ENCODE measurements at regions not wholly inside any gene's neighbourhood (a gene's known extent, or its start where the extent isn't known, plus 50 kb on each side); places are given as distances from the start of the nearest gene placed in this dataset.

DNA sequence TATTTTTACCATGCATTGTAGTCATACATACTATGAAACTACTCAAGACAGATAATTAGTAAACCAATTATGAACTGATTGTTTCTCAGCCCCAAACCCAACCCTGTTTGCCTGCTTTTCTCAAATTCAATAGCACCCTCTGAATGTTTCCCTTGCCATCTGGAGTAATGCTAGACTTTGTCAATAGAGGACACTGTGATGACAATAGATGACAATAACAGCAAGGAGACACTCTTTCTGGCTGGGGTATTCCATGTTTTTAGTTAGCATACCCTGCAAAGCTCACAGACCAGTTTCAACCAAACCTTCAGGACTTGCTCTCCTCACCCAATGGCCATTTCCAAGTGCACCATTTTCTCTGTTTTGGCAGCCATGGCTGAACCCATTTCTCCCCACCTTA is 108.5 kb upstream of the LRRC7 start:
- TF ChIP-seq POLR2A (IDR thresholded peaks at IDR 0.05) (no peak), EP300 (IDR thresholded peaks at IDR 0.05) (no peak)
